NCI-H1048 (cell line): ENCODE measurements at regions not wholly inside any gene's neighbourhood (a gene's known extent, or its start where the extent isn't known, plus 50 kb on each side); places are given as distances from the start of the nearest gene placed in this dataset.
"Not testable (repeated sequence)": the region's sequence is repeated elsewhere in the genome, so short reads cannot be mapped to it uniquely, and the experiment has no call there.

Experiments used
- DNase-seq: peaks from one replicate; lab custom pipeline; 2025; lab: John Stamatoyannopoulos, UW

- no peak for DNase-seq
Observed at GRCh38 chr3:157920822-157921700, 185.2 kb downstream of the SHOX2 start.

- DNase-seq: no peak
Observed at GRCh38 chr3:157919319-157919887, 186.8 kb downstream of the SHOX2 start.

DNA sequence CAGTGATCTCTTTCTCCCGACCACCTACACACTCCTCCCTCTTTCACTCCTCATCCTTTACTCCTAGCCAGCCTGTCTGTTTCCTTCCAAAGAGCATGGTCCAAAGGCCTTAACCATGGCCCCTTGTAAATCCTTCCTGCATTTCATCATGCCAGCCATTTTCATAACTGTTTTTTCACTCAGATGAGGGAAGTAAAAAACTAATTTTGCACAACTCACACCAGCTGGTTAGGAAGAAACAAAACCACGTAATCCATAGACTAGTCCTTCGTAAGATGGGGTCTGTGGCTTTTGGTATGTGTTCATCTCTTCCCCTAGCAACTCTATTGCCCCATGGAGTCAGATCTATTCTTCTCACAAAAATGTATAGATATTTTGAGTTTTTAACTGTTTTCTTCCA, 187.8 kb downstream of the SHOX2 start:
- no peak for DNase-seq

- no peak for DNase-seq
Observed at GRCh38 chr3:157916672-157917071, 189.5 kb downstream of the SHOX2 start.

GRCh38 chr3:157914882-157915281, 191.3 kb downstream of the SHOX2 start:
- no peak for DNase-seq

DNA sequence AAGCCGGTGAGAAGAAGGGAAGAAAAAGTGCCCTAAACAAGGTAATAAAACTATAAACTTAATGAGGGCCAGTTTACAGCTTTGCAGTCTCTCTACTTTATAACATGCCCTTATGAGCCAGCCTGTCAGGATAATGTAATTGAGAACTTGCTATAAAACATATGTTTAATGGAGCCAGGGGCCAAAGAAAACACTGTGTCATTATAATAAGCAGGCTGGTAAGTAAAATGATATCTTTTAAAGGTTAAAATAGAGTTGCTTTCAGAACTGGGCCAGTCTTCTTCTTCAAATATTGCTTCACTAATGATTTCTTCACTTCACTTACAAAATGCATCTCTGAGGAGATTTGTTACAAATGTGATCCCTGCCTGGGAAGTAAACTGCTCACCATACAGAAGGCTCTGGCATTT, 192.5 kb downstream of the SHOX2 start:
- DNase-seq: no peak

DNA sequence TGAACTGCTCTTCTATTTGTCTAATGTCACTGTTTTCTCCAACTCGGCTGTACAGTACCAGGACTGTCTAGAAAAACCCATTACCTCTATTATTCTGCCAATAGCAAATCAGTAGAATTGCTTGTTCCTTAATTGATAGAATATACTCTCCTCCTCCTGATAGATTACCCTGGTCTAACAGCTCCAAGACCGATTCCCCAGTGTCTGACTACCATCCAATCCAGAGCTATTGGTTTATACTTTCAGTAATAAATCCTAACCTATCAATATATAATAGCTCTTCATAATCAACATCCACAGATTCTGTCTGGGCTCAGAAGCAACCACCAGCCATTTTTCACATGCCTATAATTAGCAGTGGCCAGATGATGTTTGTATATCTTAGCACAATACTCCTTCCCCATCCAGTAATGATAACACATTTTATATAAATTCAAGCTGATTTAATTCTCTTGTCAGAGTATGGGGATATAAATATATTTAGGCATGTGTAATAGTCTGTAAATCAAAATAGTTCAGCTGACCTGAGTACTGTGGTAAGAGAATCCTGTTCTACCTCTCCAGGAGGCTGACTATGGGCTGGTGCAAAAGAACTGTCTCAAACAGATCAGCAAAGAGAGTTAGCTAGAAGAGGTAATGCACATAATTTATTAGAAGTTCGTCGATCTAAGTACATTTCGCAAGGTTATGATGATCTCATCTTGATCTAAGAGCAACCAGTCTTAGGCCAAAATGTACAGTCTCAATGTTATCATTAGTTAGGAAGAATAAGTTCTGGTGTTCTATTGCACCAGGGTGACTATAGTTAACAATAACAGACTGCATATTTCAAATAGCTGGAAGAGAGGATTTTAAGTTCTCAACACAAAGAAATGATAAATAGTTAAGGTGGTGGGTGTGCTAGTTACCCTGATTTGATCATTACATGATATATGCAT, 193.4 kb downstream of the SHOX2 start:
- no peak for DNase-seq

DNA sequence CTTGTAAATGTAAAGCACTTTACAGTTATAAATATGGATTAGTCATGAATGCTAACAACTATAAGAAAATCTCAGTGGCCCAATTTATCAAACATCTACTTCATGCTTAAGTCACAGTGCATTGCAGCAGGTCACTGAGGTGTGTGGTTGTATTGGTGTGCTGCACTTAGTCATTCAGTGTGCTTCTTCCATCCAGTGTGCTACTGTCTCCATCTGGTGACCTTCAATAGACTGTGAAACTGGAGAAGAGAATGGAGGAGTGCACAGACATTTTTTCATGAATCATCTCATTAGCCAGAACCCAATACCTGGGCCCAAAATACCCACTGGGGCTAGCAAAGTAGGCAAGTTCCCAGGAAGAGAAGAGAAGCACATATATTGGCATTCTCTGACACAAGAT, 199.6 kb downstream of the SHOX2 start:
- DNase-seq: no peak

DNA sequence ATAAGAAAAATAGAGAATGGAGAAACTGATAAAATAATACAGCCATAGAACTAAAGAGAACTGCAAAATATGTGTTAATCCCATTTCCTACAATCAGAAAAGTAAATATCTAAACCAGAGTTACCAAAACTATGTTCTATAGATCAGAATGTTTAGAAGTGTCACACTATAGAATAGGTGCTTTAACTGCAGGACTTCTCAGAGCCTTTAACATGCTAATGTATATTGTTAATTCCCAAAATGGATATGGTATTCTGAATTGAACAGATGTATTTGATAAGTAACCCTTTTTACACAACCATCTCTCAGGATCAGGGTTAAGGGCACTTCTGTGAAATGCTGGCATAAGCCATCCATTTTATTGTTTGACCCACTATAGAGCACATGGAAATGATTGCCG, 200.3 kb downstream of the SHOX2 start:
- DNase-seq: no peak

DNA sequence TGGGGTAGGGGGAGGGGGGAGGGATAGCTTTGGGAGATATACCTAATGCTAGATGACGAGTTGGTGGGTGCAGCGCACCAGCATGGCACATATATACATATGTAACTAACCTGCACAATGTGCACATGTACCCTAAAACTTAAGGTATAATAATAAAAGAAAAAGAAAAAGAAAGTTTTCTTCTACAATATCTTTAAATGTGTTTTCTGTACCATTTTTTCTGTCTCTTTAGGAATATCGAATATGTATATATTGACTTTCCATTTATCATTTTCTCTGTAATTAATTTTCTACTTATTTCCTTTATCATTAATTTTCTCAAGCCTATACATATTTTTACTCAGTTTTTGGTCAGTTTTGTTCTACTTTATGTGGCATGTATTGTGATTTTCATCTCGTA, 203.5 kb downstream of the SHOX2 start:
- not testable (repeated sequence) for DNase-seq

DNA sequence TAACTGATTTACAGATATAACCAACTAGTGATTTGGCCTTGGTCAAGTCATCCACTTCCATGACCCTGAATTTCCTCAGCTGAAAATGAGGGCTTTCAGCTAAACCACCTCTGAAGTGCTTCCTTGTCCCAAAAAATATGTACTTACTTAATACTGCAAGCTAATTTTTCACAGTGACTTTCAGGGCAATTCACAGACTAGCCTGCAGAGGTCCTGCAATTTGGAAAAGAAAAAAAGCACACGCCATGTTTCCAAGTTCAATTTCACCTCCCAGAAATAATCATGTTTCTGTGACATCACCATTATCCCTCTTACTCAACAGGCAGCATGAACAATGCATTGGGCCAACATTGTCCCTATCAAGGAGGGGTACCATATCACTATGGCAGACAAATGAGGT, 218.2 kb downstream of the SHOX2 start:
- DNase-seq: no peak

GRCh38 chr3:157876556-157876955, 229.7 kb downstream of the SHOX2 start:
- no peak for DNase-seq

- DNase-seq: no peak
Observed at GRCh38 chr3:157872902-157873301, 233.3 kb downstream of the SHOX2 start.

GRCh38 chr3:157871838-157872460, 234.3 kb downstream of the SHOX2 start:
- no peak for DNase-seq

DNA sequence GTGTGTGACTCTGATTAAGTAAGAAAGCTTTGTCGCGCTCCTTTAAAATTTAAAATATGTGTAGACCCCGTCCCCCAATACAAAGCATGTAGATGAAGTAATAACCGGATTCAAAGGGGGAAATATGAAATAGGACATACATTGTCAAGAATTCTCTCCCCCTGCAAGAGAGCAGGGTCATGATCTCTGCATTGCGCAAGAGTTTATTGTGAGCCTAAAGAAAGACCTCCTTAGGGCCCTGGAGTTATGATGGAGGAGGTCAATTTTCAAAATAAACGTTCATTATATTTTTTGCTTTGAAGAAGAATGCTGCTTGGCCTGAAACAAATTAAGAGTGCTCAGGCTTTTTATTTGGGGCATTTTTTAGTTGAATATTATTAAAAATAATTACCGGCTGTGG, 235.0 kb downstream of the SHOX2 start:
- no peak for DNase-seq

- no peak for DNase-seq
Observed at GRCh38 chr3:157868946-157869345, 237.3 kb downstream of the SHOX2 start.

DNA sequence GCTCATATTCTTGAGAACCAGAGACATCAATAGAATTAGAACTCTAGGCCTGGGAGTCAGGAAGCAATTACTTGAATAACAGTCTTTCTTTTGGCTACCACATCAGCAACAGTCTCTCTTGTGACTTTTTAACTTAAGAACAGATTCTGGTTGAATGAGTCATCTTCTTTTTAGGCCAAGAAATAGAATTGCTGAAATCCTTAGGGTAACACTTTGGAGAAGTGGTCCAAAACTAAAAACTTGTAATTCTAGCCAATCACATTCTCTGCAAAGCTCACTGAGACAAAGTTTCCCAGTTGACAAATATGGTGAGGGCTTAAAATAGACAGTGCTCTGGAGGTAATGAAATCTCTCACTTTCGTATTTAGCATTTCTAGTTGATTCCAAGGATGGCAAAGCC, 238.0 kb downstream of the SHOX2 start:
- DNase-seq: no peak

GRCh38 chr3:157865352-157866000, 240.7 kb downstream of the SHOX2 start:
- DNase-seq: no peak

DNA sequence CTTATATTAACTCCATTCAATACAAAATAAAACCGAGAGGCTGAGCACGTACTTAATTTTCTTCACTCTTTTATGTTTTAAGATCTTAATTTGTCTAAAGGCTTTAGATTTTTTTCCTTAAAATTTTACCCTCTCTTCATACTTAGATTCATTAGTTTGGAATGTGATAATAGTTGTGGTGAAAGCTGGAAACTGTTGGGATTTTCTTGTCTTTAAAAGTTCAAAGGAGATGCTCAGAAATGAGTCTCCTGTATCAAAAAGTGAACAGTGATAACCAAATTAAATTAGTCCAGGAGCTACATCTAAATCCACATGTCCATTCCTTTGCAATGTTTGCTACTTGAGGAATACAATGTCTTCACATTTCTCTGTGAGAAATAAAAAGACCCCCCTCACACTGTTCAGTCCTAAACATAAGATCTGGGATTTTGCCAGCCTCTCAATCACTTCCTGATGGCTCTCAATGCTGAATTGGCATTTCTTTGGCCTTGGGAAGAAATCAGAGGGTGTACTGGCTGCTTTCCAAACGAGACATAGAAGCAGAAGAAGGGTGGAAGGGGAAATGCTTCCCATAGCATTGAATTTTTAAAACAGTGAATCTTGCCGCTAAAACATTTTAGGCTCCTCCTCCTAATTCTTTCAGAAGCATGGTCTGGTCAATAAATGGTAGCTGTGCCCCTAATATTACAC, 245.0 kb downstream of the SHOX2 start:
- DNase-seq: no peak

- DNase-seq: no peak
Observed at GRCh38 chr3:157859541-157859940, 246.7 kb downstream of the SHOX2 start.

DNA sequence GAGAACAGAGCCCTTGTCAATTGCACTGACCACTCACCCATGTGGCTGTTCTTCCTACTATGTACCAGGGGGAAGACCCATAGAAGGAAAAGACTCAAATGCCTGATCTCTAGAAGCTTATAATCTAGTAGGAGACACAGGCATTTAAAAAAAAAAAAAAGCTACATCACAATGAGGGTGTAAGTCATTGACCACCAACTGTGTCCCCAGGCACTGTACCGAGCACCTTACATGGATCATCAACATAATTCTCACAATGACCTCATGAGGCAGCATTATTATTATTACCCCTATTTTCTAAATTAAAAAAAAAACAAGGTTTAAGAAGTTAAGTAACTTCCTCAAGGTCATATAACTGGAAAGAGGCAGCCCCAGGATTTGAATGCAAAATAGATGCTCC, 247.4 kb downstream of the SHOX2 start:
- no peak for DNase-seq
